SU-DHL-6 (cell line): ENCODE measurements at regions not wholly inside any gene's neighbourhood (a gene's known extent, or its start where the extent isn't known, plus 50 kb on each side); places are given as distances from the start of the nearest gene placed in this dataset.

Experiments
- EZH2phosphoT487 ChIP-seq: fragments of 200-600 bp; sonication (generic), shearing (Covaris generic); conservative IDR thresholded peaks from 2 replicates; pipeline ENCODE4 v1.6.1; 2018; ENCODE audit warnings: mild to moderate bottlenecking, antibody characterized with exemption, low read length, moderate library complexity, mixed read lengths
- TF ChIP-seq, protein P1 (sequence below): fragments of 200-600 bp; sonication (generic); IDR thresholded peaks from one replicate; pipeline ENCODE4 v1.5.1; 2017; ENCODE audit warnings: antibody characterized with exemption, mild to moderate bottlenecking, low read length, moderate library complexity; ENCODE audit not compliant: insufficient read depth, poor library complexity, severe bottlenecking

- TF ChIP-seq, protein P1, sequence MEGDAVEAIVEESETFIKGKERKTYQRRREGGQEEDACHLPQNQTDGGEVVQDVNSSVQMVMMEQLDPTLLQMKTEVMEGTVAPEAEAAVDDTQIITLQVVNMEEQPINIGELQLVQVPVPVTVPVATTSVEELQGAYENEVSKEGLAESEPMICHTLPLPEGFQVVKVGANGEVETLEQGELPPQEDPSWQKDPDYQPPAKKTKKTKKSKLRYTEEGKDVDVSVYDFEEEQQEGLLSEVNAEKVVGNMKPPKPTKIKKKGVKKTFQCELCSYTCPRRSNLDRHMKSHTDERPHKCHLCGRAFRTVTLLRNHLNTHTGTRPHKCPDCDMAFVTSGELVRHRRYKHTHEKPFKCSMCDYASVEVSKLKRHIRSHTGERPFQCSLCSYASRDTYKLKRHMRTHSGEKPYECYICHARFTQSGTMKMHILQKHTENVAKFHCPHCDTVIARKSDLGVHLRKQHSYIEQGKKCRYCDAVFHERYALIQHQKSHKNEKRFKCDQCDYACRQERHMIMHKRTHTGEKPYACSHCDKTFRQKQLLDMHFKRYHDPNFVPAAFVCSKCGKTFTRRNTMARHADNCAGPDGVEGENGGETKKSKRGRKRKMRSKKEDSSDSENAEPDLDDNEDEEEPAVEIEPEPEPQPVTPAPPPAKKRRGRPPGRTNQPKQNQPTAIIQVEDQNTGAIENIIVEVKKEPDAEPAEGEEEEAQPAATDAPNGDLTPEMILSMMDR: no peak
- TF ChIP-seq EZH2phosphoT487: no peak
Observed at GRCh38 chr6:91352321-91352720, 765.4 kb upstream of the MAP3K7 start.
